Skeletal muscle tissue (tissue), 3 donors: ENCODE measurements at regions not wholly inside any gene's neighbourhood (a gene's known extent, or its start where the extent isn't known, plus 50 kb on each side); places are given as distances from the start of the nearest gene placed in this dataset.

Experiments used
- H3K27ac ChIP-seq: one replicate; pipeline ENCODE4 v1.7.0; 2013; ENCODE audit warnings: mild to moderate bottlenecking, low read depth, low read length, inconsistent platforms
- H3K27me3 ChIP-seq, 3 donors: one replicate each; pipeline ENCODE4 v1.7.0; 2013; ENCODE audit warnings: low read length in 3 of 3; ENCODE audit not compliant: control insufficient read depth in 3 of 3, insufficient read depth in 3 of 3
- H3K36me3 ChIP-seq, 3 donors: one replicate each; pipeline ENCODE4 v1.7.0; 2013; ENCODE audit warnings: low read length in 3 of 3; ENCODE audit not compliant: control insufficient read depth in 3 of 3, insufficient read depth in 3 of 3
- H3K4me1 ChIP-seq, 3 donors: one replicate each; pipeline ENCODE4 v1.7.0; 2013; ENCODE audit warnings: low read length in 3 of 3, mild to moderate bottlenecking in 3 of 3; ENCODE audit not compliant: control insufficient read depth in 3 of 3, insufficient read depth in 3 of 3
- H3K4me3 ChIP-seq, 3 donors: one replicate each; pipeline ENCODE4 v1.7.0; 2013; ENCODE audit warnings: low read length in 3 of 3
- H3K9ac ChIP-seq, 3 donors: one replicate each; pipeline ENCODE4 v1.7.0; 2013; ENCODE audit warnings: low read length in 3 of 3, mild to moderate bottlenecking in 3 of 3, moderate library complexity in 2 of 3, low read depth in 1 of 3
- H3K9me3 ChIP-seq, 3 donors: one replicate each; pipeline ENCODE4 v1.7.0; 2013; ENCODE audit warnings: low read length in 3 of 3; ENCODE audit not compliant: control insufficient read depth in 3 of 3
- donor health status: Osteomylitis.

- Histone ChIP-seq H3K36me3 (no peaks in the 10 kb centered on the region), H3K9me3 (no peaks in the 10 kb centered on the region), H3K27me3 (peaks cover 0 to 7% (median 4%) of the 10 kb centered on the region in 3 donors), H3K27ac (no peak overlapping the region), H3K4me1 (no peaks in the 10 kb centered on the region), H3K9ac (no peak overlapping the region), H3K4me3 (no peak overlapping the region)
Observed at GRCh38 chr3:137083332-137083731, 125.5 kb downstream of the IL20RB start.

- no peaks in the 10 kb centered on the region for H3K36me3 ChIP-seq
- no peaks in the 10 kb centered on the region for H3K9me3 ChIP-seq
- no peak overlapping the region for H3K9ac ChIP-seq
- no peak overlapping the region for H3K4me3 ChIP-seq
- no peaks in the 10 kb centered on the region for H3K4me1 ChIP-seq
- no peak overlapping the region for H3K27ac ChIP-seq
- H3K27me3 ChIP-seq: peaks cover 0 to 7% (median 4%) of the 10 kb centered on the region in 3 donors
Observed at GRCh38 chr3:137084586-137084985, 126.8 kb downstream of the IL20RB start.

GRCh38 chr3:137097386-137097785, 139.6 kb downstream of the IL20RB start:
- H3K4me3 ChIP-seq: no peak overlapping the region
- H3K9me3 ChIP-seq: peaks cover 0 to 3% (median 0%) of the 10 kb centered on the region in 3 donors
- H3K9ac ChIP-seq: no peak overlapping the region
- H3K27ac ChIP-seq: no peak overlapping the region
- H3K27me3 ChIP-seq: no peaks in the 10 kb centered on the region
- no peaks in the 10 kb centered on the region for H3K36me3 ChIP-seq
- H3K4me1 ChIP-seq: no peaks in the 10 kb centered on the region

- Histone ChIP-seq H3K9me3 (peaks cover 0 to 3% (median 0%) of the 10 kb centered on the region in 3 donors), H3K4me1 (no peaks in the 10 kb centered on the region), H3K27ac (no peak overlapping the region), H3K36me3 (no peaks in the 10 kb centered on the region), H3K9ac (no peak overlapping the region), H3K4me3 (no peak overlapping the region), H3K27me3 (no peaks in the 10 kb centered on the region)
Observed at GRCh38 chr3:137097852-137098251, 140.1 kb downstream of the IL20RB start.

- H3K4me3 ChIP-seq: no peak overlapping the region
- H3K4me1 ChIP-seq: no peaks in the 10 kb centered on the region
- no peaks in the 10 kb centered on the region for H3K36me3 ChIP-seq
- no peaks in the 10 kb centered on the region for H3K27me3 ChIP-seq
- H3K9me3 ChIP-seq: peaks cover 0 to 3% (median 0%) of the 10 kb centered on the region in 3 donors
- no peak overlapping the region for H3K9ac ChIP-seq
- no peak overlapping the region for H3K27ac ChIP-seq
Observed at GRCh38 chr3:137099364-137100219, 141.8 kb downstream of the IL20RB start.

GRCh38 chr3:137100326-137100725, 142.5 kb downstream of the IL20RB start:
- Histone ChIP-seq H3K4me1 (no peaks in the 10 kb centered on the region), H3K4me3 (no peak overlapping the region), H3K27ac (no peak overlapping the region), H3K9me3 (peaks cover 0 to 3% (median 0%) of the 10 kb centered on the region in 3 donors), H3K27me3 (no peaks in the 10 kb centered on the region), H3K9ac (no peak overlapping the region), H3K36me3 (no peaks in the 10 kb centered on the region)

- H3K4me3 ChIP-seq: no peak overlapping the region
- H3K36me3 ChIP-seq: no peaks in the 10 kb centered on the region
- peaks cover 0 to 4% (median 0%) of the 10 kb centered on the region in 3 donors for H3K4me1 ChIP-seq
- no peak overlapping the region for H3K27ac ChIP-seq
- H3K9ac ChIP-seq: no peak overlapping the region
- H3K9me3 ChIP-seq: peaks cover 0 to 3% (median 0%) of the 10 kb centered on the region in 3 donors
- H3K27me3 ChIP-seq: peaks cover 0 to 2% (median 0%) of the 10 kb centered on the region in 3 donors
Observed at GRCh38 chr3:137103739-137104138, 146.0 kb downstream of the IL20RB start.

GRCh38 chr3:137105277-137105977, 147.6 kb downstream of the IL20RB start:
- Histone ChIP-seq H3K27me3 (peaks cover 0 to 6% (median 0%) of the 10 kb centered on the region in 3 donors), H3K36me3 (no peaks in the 10 kb centered on the region), H3K27ac (no peak overlapping the region), H3K4me3 (no peak overlapping the region), H3K4me1 (peaks cover 0 to 4% (median 0%) of the 10 kb centered on the region in 3 donors), H3K9me3 (peaks cover 0 to under 1% (median 0%) of the 10 kb centered on the region in 3 donors), H3K9ac (no peak overlapping the region)

GRCh38 chr3:137106612-137107240, 148.9 kb downstream of the IL20RB start:
- Histone ChIP-seq H3K9me3 (no peaks in the 10 kb centered on the region), H3K4me3 (no peak overlapping the region), H3K27ac (no peak overlapping the region), H3K36me3 (no peaks in the 10 kb centered on the region), H3K4me1 (peaks cover 0 to 4% (median 0%) of the 10 kb centered on the region in 3 donors), H3K27me3 (peaks cover 0 to 6% (median 0%) of the 10 kb centered on the region in 3 donors), H3K9ac (no peak overlapping the region)
